ENCODE measurements at regions not wholly inside any gene's neighbourhood (a gene's known extent, or its start where the extent isn't known, plus 50 kb on each side); places are given as distances from the start of the nearest gene placed in this dataset.

DNA sequence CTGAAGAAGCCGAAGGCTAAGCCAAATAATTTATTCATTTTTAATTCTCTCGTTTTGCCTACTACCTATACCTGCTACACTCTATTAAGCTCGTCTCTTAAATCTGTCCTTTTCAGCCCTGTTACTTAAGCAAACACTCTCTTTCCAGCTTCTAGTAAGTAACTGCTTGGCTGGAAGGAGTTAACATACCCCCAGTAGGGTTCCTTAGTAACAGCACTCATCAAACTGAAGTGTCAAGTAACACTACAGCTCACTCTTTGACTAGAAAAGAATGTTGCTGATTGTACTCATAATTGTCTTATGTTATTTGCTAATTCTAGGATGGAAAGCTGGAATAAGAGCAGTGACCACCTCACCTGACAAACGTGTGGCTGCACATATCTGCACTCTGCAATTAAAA is 120.0 kb upstream of the SCN7A start:
- no peak overlapping the region for H2AFZ ChIP-seq

DNA sequence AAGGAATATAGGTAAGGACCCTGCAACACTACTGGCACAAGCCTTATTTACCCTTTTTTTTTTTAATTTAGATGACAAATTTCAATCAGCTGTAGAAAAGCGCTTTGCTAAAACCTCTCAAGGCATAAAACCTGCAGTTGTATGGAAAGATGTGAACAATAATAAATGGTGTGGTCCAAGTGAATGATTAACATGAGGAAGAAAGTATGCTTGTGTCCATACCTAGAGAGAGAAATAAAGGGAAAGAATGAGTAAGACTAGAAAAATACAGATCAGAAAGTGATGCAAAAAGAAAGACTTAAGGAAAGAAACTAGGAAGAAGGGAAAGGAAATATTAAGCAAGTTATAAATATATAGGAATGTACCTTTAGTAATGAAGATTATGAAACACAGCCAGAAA is 119.2 kb upstream of the SCN7A start:
- Histone ChIP-seq H3K36me3 (replicated peaks; ENCODE audit: insufficient read depth, low read depth) (no peaks in the 10 kb centered on the region), H3K79me2 (no peaks in the 10 kb centered on the region), H3K4me3 (no peak overlapping the region), H3K9me3 (ENCODE audit: low read depth) (no peaks in the 10 kb centered on the region), H2AFZ (no peak overlapping the region), H4K20me1 (ENCODE audit: insufficient read depth, poor library complexity, severe bottlenecking) (no peaks in the 10 kb centered on the region), H3K27me3 (no peaks in the 10 kb centered on the region), H3K27ac (no peak overlapping the region), H3K9me2 (replicated peaks; ENCODE audit: insufficient read depth) (no peaks in the 10 kb centered on the region), H3K4me2 (no peak overlapping the region), H3K4me1 (ENCODE audit: insufficient read depth) (peaks cover 3% of the 10 kb centered on the region)
- WGBS (ENCODE audit: low lambda C conversion rate, missing lambda C conversion rate): 62% methylated on average over 1 of the region's 1 CpG
- no peak for DNase-seq (ENCODE audit: low spot score)
- TF ChIP-seq EZH2phosphoT487 (IDR thresholded peaks at IDR 0.05; ENCODE audit: low read depth, severe bottlenecking, unreplicated experiment) (no peak), EZH2 (IDR thresholded peaks at IDR 0.05; ENCODE audit: borderline replicate concordance) (no peak)
- TF ChIP-seq, protein P1, sequence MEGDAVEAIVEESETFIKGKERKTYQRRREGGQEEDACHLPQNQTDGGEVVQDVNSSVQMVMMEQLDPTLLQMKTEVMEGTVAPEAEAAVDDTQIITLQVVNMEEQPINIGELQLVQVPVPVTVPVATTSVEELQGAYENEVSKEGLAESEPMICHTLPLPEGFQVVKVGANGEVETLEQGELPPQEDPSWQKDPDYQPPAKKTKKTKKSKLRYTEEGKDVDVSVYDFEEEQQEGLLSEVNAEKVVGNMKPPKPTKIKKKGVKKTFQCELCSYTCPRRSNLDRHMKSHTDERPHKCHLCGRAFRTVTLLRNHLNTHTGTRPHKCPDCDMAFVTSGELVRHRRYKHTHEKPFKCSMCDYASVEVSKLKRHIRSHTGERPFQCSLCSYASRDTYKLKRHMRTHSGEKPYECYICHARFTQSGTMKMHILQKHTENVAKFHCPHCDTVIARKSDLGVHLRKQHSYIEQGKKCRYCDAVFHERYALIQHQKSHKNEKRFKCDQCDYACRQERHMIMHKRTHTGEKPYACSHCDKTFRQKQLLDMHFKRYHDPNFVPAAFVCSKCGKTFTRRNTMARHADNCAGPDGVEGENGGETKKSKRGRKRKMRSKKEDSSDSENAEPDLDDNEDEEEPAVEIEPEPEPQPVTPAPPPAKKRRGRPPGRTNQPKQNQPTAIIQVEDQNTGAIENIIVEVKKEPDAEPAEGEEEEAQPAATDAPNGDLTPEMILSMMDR (IDR thresholded peaks at IDR 0.05; ENCODE audit: poor library complexity): no peak

More for the DNA sequence above, 120.0 kb upstream of the SCN7A start:
- no peak for TF ChIP-seq EZH2phosphoT487 (IDR thresholded peaks at IDR 0.05; ENCODE audit: low read depth, severe bottlenecking, unreplicated experiment)
- no peak for TF ChIP-seq EZH2 (IDR thresholded peaks at IDR 0.05; ENCODE audit: borderline replicate concordance)
- TF ChIP-seq, protein P1 (IDR thresholded peaks at IDR 0.05; ENCODE audit: poor library complexity): no peak
- Histone ChIP-seq H3K27me3 (no peaks in the 10 kb centered on the region), H3K79me2 (no peaks in the 10 kb centered on the region), H3K36me3 (replicated peaks; ENCODE audit: insufficient read depth, low read depth) (no peaks in the 10 kb centered on the region), H3K4me3 (no peak overlapping the region), H3K9me3 (ENCODE audit: low read depth) (no peaks in the 10 kb centered on the region), H4K20me1 (ENCODE audit: insufficient read depth, poor library complexity, severe bottlenecking) (no peaks in the 10 kb centered on the region), H3K4me1 (ENCODE audit: insufficient read depth) (peaks cover 3% of the 10 kb centered on the region), H3K9me2 (replicated peaks; ENCODE audit: insufficient read depth) (no peaks in the 10 kb centered on the region), H3K27ac (no peak overlapping the region), H3K4me2 (peak overlapping the region; percentile 3)
- WGBS (ENCODE audit: low lambda C conversion rate, missing lambda C conversion rate): 40% methylated on average over 4 of the region's 4 CpGs
- DNase-seq (ENCODE audit: low spot score): no peak

DNA sequence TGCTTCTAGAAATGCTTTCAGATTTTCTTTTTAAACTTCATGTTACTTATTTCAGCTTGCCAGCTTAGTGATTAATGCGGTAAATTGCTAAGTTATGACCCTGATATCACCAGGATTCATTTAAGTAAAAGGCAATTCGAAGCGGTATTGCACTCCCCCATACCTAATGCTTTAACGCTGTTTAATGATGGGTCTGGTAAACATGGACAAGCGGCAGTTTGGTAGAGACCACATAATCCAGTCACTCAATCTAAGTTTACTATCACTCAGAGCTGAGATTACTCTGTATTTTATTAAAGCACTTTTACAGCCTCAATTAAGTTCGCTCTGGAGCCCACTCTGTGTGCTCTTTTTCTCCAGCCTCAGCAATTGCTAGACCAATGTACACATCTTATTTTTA is 118.2 kb upstream of the SCN7A start:
- no peak overlapping the region for H3K4me3 ChIP-seq
- peaks cover 3% of the 10 kb centered on the region for H3K4me1 ChIP-seq (ENCODE audit: insufficient read depth)
- no peak for DNase-seq (ENCODE audit: low spot score)
- no peak overlapping the region for H2AFZ ChIP-seq
- H3K36me3 ChIP-seq (replicated peaks; ENCODE audit: insufficient read depth, low read depth): no peaks in the 10 kb centered on the region
- H4K20me1 ChIP-seq (ENCODE audit: insufficient read depth, poor library complexity, severe bottlenecking): no peaks in the 10 kb centered on the region
- no peaks in the 10 kb centered on the region for H3K79me2 ChIP-seq
- H3K9me3 ChIP-seq (ENCODE audit: low read depth): no peaks in the 10 kb centered on the region
- H3K27ac ChIP-seq: no peak overlapping the region
- 34% methylated on average over 6 of the region's 6 CpGs for WGBS (ENCODE audit: low lambda C conversion rate, missing lambda C conversion rate)
- H3K27me3 ChIP-seq: no peaks in the 10 kb centered on the region
- TF ChIP-seq, protein P1 (IDR thresholded peaks at IDR 0.05; ENCODE audit: poor library complexity): no peak
- TF ChIP-seq EZH2 (IDR thresholded peaks at IDR 0.05; ENCODE audit: borderline replicate concordance): no peak
- TF ChIP-seq EZH2phosphoT487 (IDR thresholded peaks at IDR 0.05; ENCODE audit: low read depth, severe bottlenecking, unreplicated experiment): no peak
- H3K4me2 ChIP-seq: peak overlapping the region; percentile 14
- no peaks in the 10 kb centered on the region for H3K9me2 ChIP-seq (replicated peaks; ENCODE audit: insufficient read depth)

DNA sequence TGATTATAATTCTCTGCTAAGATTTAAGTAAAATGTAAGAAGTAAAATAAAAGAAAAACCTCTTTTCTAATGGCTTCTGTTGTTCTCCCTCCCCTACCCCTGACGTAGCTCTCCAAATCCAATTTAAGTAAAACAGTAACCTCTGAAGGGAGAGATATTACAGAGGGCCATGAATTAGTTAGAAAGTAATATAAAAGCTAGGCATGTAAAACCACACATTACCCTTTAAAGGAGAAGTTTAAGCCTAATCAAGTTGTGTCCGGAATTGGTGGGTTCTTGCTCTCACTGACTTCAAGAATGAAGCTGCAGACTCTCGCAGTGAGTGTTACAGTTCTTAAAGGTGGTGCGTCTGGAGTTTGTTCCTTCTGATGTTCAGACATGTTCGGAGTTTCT is 116.9 kb upstream of the SCN7A start:
- peak overlapping the region; percentile 61 for H3K4me2 ChIP-seq
- no peak overlapping the region for H3K4me3 ChIP-seq

More for the DNA sequence above, 116.9 kb upstream of the SCN7A start:
- TF ChIP-seq, protein P1 (IDR thresholded peaks at IDR 0.05; ENCODE audit: poor library complexity): no peak
- no peak for TF ChIP-seq EZH2phosphoT487 (IDR thresholded peaks at IDR 0.05; ENCODE audit: low read depth, severe bottlenecking, unreplicated experiment)
- no peak for TF ChIP-seq EZH2 (IDR thresholded peaks at IDR 0.05; ENCODE audit: borderline replicate concordance)
- H3K79me2 ChIP-seq: no peaks in the 10 kb centered on the region
- no peaks in the 10 kb centered on the region for H4K20me1 ChIP-seq (ENCODE audit: insufficient read depth, poor library complexity, severe bottlenecking)
- H3K4me1 ChIP-seq (ENCODE audit: insufficient read depth): peaks cover 3% of the 10 kb centered on the region
- no peaks in the 10 kb centered on the region for H3K9me2 ChIP-seq (replicated peaks; ENCODE audit: insufficient read depth)
- no peaks in the 10 kb centered on the region for H3K27me3 ChIP-seq
- WGBS (ENCODE audit: low lambda C conversion rate, missing lambda C conversion rate): 81% methylated on average over 5 of the region's 5 CpGs
- H3K9me3 ChIP-seq (ENCODE audit: low read depth): no peaks in the 10 kb centered on the region
- H3K27ac ChIP-seq: no peak overlapping the region
- H2AFZ ChIP-seq: no peak overlapping the region
- no peaks in the 10 kb centered on the region for H3K36me3 ChIP-seq (replicated peaks; ENCODE audit: insufficient read depth, low read depth)
- DNase-seq (ENCODE audit: low spot score): no peak
